ENCODE measurements at regions not wholly inside any gene's neighbourhood (a gene's known extent, or its start where the extent isn't known, plus 50 kb on each side); places are given as distances from the start of the nearest gene placed in this dataset.

DNA sequence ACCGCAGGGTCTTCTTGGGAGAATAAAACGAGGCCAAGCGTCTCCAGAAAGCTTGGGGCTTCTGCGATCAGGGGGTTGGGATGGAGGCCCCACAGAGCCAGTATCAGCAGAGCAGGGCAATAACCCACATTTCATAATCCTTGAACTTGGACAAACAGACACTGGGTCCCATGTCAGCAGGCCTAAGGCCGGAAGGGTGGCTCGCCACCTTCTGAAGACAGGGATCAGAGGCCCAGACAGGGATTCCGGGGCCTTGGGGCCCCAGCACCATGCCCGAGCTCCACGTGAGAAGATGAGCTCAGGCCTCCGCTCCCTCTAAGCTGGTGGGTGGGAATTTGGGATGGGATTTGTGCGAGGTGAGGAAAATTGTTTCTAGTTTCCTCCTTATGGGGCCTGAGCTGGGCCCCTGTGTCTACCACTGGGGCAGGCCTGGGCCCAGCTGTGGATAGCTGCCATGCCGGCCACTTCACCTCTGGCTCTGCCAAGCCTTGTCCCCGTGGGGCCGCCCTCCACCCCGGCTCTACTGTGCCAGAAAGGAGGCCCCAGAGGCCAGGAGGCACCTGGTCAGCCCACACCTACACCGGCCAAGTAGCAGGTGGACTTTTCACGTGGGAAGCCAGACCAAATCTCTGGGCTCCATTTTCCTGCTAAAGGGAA is 67.2 kb upstream of the DLK1 start:
- no peak for DNase-seq

- DNase-seq: no peak
These were observed 66.2 kb upstream of the DLK1 start for GRCh38 chr14:100660498-100660881.

DNA sequence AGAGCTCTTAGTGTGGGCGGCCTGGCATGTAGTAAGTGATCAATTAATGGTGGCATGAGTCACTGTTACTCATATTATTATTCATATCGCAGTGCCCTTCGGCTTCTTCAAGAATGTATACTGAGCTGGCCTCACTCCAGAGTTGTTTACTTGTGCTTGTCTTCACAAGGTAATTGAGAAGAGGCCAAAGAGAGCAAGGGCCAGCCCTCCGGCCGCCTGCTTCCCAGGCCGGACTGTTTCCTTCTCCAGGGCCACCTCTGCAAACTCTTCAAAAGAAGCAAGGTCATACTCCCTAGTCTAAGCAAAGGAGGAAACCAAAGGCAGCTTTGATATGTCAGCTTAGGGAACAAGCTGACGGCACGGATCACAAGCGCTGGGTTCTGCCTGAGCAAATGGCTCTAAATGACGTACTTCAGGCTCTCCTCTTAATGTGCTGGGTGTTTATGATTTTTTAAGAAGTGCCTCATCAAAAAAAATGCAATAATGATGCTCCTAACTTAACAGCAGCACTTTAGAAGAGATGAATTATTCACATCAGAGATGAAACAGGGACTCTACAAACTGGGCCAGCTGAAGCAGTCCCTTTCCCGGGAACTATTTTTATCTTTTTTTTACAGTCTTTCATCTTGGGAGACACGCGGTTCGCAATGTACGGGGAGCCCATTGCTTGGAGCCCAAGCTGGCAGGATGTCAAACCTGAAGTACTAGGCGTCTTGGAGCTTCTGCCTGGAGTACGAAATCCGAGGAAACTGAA is 65.6 kb upstream of the DLK1 start:
- no peak for DNase-seq

DNA sequence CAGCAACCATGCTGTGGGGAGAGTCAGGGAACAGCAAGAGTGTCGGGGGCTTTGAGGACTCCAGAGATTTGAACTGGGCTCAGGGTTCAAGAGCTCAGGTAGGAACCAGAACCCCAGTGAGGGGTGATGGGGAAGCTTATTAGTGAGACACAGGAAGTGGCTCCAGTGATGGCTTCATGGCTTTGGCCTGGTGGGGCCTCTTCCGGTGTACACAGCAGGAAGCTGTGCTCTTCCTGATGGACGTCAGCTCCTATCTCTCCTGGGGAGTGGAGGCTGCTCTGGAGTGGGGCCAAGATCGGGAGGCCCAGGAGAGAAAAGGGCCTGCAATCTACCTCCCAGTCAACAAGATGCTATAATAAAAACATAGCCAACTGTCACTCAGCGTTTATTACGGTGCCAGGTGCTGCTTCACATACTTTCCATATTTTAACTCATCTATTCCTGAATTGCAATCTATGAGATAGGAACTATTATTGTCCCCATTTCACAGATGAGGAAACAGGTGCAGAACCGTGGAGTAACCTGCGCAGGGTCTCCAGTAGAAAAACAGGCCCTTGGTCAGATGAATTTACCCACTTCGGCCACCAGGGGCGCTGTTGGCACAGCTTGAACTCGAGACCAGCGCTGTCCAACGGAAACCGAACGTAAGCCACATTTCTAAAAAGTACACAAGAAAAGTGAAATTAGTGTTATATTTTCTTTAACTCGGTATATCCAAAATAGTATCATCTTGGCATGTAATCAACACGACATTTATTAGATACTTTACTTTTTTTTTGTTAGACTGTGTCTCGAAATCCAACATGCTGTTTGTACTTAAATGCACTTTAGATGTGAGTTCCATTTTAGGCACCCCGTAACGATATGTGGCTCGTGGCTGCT is 63.6 kb upstream of the DLK1 start:
- peak; percentile 62 for DNase-seq

DNA sequence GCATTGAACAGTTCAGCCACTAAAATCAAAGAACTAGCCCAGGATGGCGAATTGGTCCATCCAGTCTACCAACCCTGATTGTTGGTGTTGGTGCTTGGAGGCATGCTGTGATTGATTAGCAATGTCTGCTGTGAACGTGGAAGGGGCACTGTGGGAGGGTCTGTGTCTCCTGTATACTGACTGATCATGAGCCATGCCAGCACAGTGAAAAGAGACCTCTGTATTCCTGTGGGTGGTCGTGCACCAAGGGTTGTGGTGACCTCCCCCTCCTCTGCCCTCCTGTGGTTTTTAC is 63.0 kb upstream of the DLK1 start:
- no peak for DNase-seq

- no peak for DNase-seq
These were observed 62.5 kb upstream of the DLK1 start for GRCh38 chr14:100664231-100664630.

DNA sequence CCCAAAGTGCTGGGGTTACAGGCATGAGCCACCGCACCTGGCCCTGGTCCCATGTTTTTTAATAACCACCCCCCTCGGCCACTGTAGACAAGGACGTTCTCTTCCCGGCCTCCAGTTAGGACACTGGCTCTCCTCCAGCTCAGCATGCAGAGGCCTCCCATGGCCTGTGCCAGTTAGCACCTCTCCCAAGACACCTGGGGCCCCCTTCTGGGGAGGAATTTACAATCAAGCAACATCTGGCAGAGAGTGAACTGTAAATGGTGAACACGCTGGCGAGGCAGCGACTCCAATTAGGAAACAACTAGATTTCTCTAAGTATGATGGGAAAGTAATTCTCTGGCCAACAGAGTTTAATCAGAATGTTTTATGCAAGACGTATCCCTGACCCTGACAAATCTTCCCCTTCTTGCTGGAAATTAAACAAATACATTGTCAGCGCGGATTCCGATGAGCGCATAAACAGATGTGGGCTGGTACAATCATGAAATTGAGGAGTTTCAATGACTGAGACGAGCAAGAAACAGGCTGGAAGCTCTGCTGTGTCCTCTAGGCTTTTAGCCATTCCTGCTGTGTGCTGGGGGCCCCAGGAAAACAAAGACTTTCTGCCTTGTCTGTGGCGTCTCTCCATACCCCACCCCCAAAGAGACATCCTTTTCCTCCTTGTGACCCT is 61.7 kb upstream of the DLK1 start:
- DNase-seq: no peak

- no peak for DNase-seq
These were observed 61.1 kb upstream of the DLK1 start for GRCh38 chr14:100665511-100666032.

- no peak for DNase-seq
These were observed 60.3 kb upstream of the DLK1 start for GRCh38 chr14:100666403-100666802.

DNA sequence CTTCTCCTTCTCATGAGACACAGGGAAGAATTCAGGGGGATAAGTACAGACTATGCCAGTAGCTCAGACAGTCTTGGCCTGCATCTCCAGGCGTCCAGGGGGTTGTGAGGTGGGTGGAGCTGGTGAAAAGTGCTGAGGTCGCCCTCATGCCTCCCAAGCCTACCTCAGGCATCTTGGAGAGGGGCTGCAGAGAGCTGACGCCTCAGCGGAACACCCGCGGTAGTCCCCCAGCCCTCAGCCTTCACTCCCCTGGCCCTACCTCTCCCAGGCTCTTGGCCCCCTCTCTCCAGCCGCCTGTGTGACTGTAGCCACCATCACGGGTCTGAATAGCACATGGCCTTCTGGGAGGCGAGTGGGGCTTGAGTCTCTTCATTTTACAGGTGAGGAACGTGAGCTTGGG is 59.8 kb upstream of the DLK1 start:
- DNase-seq: no peak

DNA sequence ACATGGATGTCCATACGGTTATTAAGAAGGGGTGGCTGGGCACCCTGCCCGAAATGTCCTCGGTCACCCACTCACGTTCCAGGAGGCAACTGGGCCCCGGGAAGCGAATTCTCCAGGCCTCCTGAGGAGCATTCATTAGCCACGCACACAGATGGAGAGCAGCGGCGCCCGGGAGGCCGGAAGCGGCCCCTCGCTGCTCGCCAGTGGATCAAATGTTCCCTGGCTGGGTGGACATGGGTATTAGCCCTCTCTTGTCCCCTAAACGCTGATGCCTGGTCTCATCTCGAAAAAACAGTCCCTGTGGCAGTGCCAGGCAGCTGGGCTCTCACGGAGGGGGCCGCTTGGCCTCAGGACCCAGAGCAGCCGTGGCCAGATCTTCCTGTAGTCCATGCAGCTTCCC is 59.0 kb upstream of the DLK1 start:
- DNase-seq: no peak

- DNase-seq: no peak
These were observed 58.3 kb upstream of the DLK1 start for GRCh38 chr14:100668352-100668751.

- no peak for DNase-seq
These were observed 57.7 kb upstream of the DLK1 start for GRCh38 chr14:100669011-100669412.

DNA sequence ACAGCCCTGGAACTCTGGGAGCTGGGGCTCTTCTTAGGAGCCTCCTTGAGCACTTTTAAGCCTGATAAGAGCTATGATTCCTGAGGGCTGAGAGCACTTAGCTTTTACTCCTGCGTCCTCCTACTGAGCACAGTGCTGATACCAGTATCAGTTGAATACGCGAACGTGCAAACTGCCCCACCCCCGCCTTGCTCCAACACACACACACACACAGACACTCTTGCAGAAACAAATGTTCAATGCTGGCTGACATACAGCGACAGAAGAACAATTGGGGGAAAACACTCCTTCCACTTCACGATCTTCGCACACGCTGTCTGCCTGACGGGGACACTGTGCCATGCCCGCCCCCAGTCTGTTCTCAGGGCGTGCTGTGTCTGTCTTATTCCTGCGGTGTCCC is 57.2 kb upstream of the DLK1 start:
- DNase-seq: no peak

- DNase-seq: no peak
These were observed 56.5 kb upstream of the DLK1 start for GRCh38 chr14:100670017-100670752.

DNA sequence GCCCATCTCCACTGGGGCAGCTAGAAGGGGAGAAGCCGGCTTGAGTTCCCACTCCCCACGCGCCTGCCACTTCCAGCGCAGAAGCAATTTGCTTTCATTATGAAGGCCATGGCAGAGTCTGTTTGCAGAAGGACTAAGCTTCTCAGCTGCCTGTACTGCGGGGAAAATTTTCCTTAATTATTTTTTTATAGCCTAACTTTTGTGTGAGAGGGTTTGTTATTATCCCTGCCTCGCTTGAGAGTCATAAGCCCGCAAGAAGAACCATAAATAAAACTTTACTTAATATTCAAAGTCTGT is 56.0 kb upstream of the DLK1 start:
- DNase-seq: no peak

DNA sequence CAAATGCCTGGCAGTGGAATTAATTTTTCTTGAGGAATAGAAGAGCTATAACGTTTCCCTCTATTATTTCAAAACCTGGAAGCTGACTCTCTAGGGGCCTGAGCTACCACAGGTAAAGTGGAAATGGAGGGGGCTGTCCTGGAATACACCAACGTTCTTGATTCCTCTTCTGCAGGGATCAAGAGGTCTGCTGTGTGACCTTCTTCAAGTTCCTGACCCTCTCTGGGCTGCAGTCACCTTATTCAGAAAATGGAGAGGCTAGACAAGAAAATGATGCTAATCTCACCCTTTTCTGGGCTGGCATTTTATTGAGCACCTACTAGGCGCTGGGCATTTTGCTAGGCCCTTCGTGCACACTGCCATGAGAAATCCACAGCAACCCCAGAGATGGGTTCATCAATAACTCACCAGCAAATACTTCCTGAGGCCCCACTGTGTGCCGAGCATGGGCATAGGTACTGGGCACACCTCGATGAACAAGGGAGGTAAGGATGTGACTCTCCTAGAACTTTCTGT is 55.2 kb upstream of the DLK1 start:
- no peak for DNase-seq

DNA sequence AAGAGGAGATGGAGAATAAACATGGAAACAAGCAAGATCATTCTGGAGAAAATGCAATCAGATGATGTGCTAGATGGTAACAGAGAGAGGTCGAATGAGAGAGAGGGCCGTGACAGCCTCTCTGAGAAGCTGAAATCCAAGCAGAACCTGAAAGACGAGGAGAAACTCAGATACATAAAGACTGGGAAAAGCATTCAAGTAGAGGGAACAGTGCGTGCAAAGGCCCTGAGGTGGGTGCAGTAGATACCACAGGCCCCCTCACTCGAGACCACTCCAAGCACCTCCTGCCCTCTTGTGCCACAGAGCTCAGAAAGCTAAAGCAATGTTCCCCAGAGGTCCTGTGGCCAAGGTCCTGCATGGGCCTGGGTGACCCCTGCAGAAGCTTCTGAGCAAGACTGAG is 54.8 kb upstream of the DLK1 start:
- no peak for DNase-seq

DNA sequence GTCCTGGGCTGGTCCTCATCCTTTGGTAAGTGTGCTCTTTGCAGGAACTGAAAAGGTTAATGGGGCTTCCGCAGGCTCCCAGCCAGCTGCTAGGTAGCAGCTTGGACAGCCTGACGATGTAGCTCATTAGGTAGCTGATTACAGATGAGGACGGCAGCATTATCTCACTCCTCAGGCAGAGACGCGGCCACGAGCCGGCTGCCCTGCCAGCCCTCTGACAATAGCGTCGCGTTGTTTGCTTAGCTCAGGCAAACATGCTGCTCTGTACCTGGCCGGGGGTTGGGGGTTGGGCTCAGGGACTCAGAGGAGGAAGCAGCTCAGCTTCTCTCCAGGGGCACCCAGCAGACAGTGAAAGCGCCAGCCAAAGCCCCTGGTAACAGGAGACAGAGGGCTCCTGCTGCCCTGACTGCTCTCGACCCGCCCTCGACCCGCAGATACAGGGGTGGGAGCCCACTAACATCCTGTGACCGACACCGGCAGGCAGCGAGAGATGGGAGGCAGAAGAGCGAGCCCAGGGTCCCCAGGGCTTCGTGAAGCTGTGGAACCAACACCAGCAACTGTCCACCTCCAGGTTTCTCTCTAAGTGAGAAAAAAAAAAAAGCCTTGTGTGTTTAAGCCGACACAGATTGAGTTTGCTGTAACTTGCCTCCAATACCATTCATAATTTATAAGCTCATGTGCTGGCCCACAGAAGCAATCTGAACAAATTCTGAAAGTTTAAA is 53.4 kb upstream of the DLK1 start:
- no peak for DNase-seq

DNA sequence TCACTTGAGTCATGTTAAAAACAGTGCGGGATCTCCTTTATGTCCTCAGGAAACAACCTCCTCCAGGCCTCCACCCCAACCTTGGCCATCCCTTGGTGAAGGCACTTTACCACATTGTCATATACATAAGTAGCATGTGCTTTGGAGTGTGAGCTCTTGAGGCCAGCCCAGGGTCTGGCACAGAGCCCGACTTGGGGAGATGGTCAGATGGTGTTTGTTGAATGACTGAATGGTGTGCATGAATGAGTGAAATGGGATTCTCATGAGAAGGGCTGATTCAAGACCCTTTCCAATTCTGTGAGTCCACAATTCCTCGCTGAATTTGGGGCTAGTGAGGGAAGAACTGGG is 52.9 kb upstream of the DLK1 start:
- DNase-seq: no peak

DNA sequence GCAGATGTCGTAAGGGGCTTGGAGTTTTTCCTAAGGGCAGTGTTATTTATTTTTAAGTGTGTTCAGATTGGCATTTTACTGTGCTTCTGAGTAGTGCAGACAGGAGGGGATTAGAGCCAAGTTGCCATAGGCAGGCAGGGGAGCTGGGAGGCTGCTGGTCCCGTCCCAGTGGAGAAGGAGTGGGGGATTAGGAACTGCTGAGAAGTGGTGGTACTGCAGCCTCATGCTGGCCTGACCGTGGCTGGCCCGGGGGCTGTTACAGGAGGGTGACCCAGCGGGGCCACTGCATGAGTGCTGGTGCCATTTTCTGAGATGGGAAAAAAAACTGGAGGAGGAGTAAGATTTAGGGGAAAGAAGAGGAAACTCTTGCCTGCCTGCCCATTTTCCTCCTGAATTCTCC is 52.3 kb upstream of the DLK1 start:
- DNase-seq: no peak

Measured in activated naive CD4-positive, alpha-beta T cell treated with anti-CD3 and anti-CD28 coated beads, Interleukin-2, amount 50 U/mL, for 16 hours (primary cell).